H1 (cell line): ENCODE measurements at regions not wholly inside any gene's neighbourhood (a gene's known extent, or its start where the extent isn't known, plus 50 kb on each side); places are given as distances from the start of the nearest gene placed in this dataset.

Experiments used
- EZH2 ChIP-seq: fragments of 200-600 bp; sonication (generic); IDR thresholded peaks from 2 replicates; pipeline ENCODE4 v1.7.1; 2012; ENCODE audit warnings: low read depth, mild to moderate bottlenecking, moderate library complexity, low read length, inconsistent platforms; ENCODE audit not compliant: severe bottlenecking
- HDAC2 ChIP-seq, 2 experiments: fragments of 300-600 bp in 1 of 2; sonication (generic) in 1 of 2; IDR thresholded peaks; 2 replicates each; pipeline ENCODE4 v1.6.1; 2011 to 2012; ENCODE audit warnings: low read depth in 2 of 2, low read length in 2 of 2, mild to moderate bottlenecking in 2 of 2, moderate library complexity in 2 of 2, borderline replicate concordance in 1 of 2, inconsistent platforms in 1 of 2
- JUND ChIP-seq: IDR thresholded peaks from 2 replicates; pipeline ENCODE4 v1.6.1; 2011; ENCODE audit warnings: mild to moderate bottlenecking, improper control_type of control experiment, low read length
- RNF2 ChIP-seq: fragments of 200-900, 300-1000 bp; sonication (generic); IDR thresholded peaks from 2 replicates; pipeline ENCODE4 v1.7.1; 2016; ENCODE audit warnings: borderline replicate concordance, low read depth, mild to moderate bottlenecking, antibody characterized with exemption, low read length; ENCODE audit not compliant: poor library complexity, severe bottlenecking; ENCODE audit errors: missing control alignments
- SP4 ChIP-seq: IDR thresholded peaks from 2 replicates; pipeline ENCODE4 v1.6.1; 2012; ENCODE audit warnings: low read length, inconsistent platforms
- TAF7 ChIP-seq: optimal IDR thresholded peaks from 2 replicates; pipeline ENCODE3; 2011; ENCODE audit warnings: low read depth, mild to moderate bottlenecking, inconsistent platforms, low read length, moderate library complexity, borderline replicate concordance
- TF ChIP-seq, protein P1 (sequence below): IDR thresholded peaks from 2 replicates; pipeline ENCODE4 v1.6.1; 2012; ENCODE audit warnings: low read length, inconsistent platforms

DNA sequence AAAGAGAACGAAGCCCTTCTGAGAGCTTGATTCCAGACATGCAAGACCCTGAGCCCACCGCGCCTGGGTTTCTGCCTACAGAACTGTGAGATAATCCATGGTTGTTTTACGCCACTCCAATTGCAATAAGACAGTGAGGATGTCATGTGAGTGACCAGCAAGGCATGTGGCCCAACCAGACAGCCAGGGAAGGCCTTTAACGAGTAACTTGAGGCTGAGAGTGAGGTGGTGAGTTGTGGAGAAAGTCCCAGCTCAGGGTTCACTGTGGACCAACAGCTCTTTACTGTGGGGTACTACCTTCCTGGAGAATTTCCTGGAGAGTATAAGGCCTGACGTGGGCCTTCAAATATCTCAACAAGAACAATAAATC, 153.9 kb downstream of the ETS2 start (continued):
- no peak for TF ChIP-seq HDAC2 (IDR thresholded peaks at IDR 0.05; ENCODE audit: borderline replicate concordance in 1 of 2, low read depth in 2 of 2, low read length in 2 of 2)
- no peak for TF ChIP-seq EZH2
- no peak for TF ChIP-seq TAF7
- TF ChIP-seq RNF2 = no peak
- TF ChIP-seq JUND = no peak
- TF ChIP-seq, protein P1, sequence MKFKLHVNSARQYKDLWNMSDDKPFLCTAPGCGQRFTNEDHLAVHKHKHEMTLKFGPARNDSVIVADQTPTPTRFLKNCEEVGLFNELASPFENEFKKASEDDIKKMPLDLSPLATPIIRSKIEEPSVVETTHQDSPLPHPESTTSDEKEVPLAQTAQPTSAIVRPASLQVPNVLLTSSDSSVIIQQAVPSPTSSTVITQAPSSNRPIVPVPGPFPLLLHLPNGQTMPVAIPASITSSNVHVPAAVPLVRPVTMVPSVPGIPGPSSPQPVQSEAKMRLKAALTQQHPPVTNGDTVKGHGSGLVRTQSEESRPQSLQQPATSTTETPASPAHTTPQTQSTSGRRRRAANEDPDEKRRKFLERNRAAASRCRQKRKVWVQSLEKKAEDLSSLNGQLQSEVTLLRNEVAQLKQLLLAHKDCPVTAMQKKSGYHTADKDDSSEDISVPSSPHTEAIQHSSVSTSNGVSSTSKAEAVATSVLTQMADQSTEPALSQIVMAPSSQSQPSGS = no peak
- TF ChIP-seq SP4 = no peak
